Right lung (tissue), 2 donors: ENCODE measurements at regions not wholly inside any gene's neighbourhood (a gene's known extent, or its start where the extent isn't known, plus 50 kb on each side); places are given as distances from the start of the nearest gene placed in this dataset.
"Not testable (repeated sequence)": the region's sequence is repeated elsewhere in the genome, so short reads cannot be mapped to it uniquely, and the experiment has no call there.

Experiments
- DNase-seq, 2 donors: peaks; one replicate each; pipeline ENCODE4 v3.0.0-alpha.2; 2013

- DNase-seq, result no peak
Observed at GRCh38 chr10:125455431-125455830, 227.5 kb downstream of the TEX36 start.

GRCh38 chr10:125451319-125451718, 231.6 kb downstream of the TEX36 start:
- DNase-seq, result no peak

GRCh38 chr10:125450218-125450617, 232.7 kb downstream of the TEX36 start:
- DNase-seq, result no peak

- no peak for DNase-seq
Observed at GRCh38 chr10:125449571-125449970, 233.4 kb downstream of the TEX36 start.

- no peak for DNase-seq
Observed at GRCh38 chr10:125448596-125448995, 234.4 kb downstream of the TEX36 start.

- DNase-seq, result no peak
Observed at GRCh38 chr10:125444790-125445189, 238.2 kb downstream of the TEX36 start.

- no peak for DNase-seq
Observed at GRCh38 chr10:125442856-125443540, 240.0 kb downstream of the TEX36 start.

GRCh38 chr10:125441151-125441550, 241.8 kb downstream of the TEX36 start:
- DNase-seq, result no peak

GRCh38 chr10:125431149-125431548, 251.8 kb downstream of the TEX36 start:
- no peak for DNase-seq

- no peak for DNase-seq
Observed at GRCh38 chr10:125428054-125428453, 254.9 kb downstream of the TEX36 start.

GRCh38 chr10:125424191-125424847, 258.6 kb downstream of the TEX36 start:
- DNase-seq, result no peak

- DNase-seq, result no peak
Observed at GRCh38 chr10:125423569-125423968, 259.4 kb downstream of the TEX36 start.

- no peak for DNase-seq
Observed at GRCh38 chr10:125419831-125420230, 259.5 kb upstream of the CTBP2 start.

- no peak for DNase-seq
Observed at GRCh38 chr10:125419146-125419545, 258.8 kb upstream of the CTBP2 start.

- DNase-seq, result no peak
Observed at GRCh38 chr10:125417605-125418004, 257.2 kb upstream of the CTBP2 start.

GRCh38 chr10:125415964-125416363, 255.6 kb upstream of the CTBP2 start:
- DNase-seq, result no peak

GRCh38 chr10:125415006-125415633, 254.8 kb upstream of the CTBP2 start:
- DNase-seq, result peak; percentile 16 to 34

GRCh38 chr10:125411724-125412123, 251.4 kb upstream of the CTBP2 start:
- no peak for DNase-seq

GRCh38 chr10:125409756-125410155, 249.4 kb upstream of the CTBP2 start:
- DNase-seq, result no peak

- no peak for DNase-seq
Observed at GRCh38 chr10:125407557-125407956, 247.2 kb upstream of the CTBP2 start.

GRCh38 chr10:125407000-125407502, 246.7 kb upstream of the CTBP2 start:
- no peak for DNase-seq

GRCh38 chr10:125404902-125405301, 244.5 kb upstream of the CTBP2 start:
- not testable (repeated sequence) for DNase-seq

GRCh38 chr10:125401462-125401861, 241.1 kb upstream of the CTBP2 start:
- no peak for DNase-seq
